Psoas muscle (tissue), 7 donors: ENCODE measurements at regions not wholly inside any gene's neighbourhood (a gene's known extent, or its start where the extent isn't known, plus 50 kb on each side); places are given as distances from the start of the nearest gene placed in this dataset.

Experiments used
- ATAC-seq, 4 donors: fragments of 200-7000 bp; cut with Tn5 transposase; one replicate each; pipeline ENCODE4 v1.9.1; 2020; ENCODE audit warnings: moderate library complexity in 3 of 4, mild to moderate bottlenecking in 2 of 4
- DNase-seq, 2 donors: peaks; one replicate each; pipeline ENCODE4 v3.0.0-alpha.2; 2020
- H3K27ac ChIP-seq: fragments of 200-600 bp; one replicate; pipeline ENCODE4 v1.8.0; 2022
- H3K27me3 ChIP-seq, 3 donors: fragments of 200-600 bp in 1 of 3; one replicate each; pipeline versions ENCODE4 v1.6.1 to v1.8.0; 2013 to 2022; ENCODE audit warnings: low read length in 2 of 3, mild to moderate bottlenecking in 2 of 3, moderate library complexity in 1 of 3; ENCODE audit not compliant: insufficient read depth in 3 of 3
- H3K36me3 ChIP-seq, 2 donors: fragments of 200-600 bp in 1 of 2; one replicate each; pipeline versions ENCODE4 v1.6.1 to v1.8.0; 2013 to 2022; ENCODE audit warnings: low read depth in 1 of 2, mild to moderate bottlenecking in 1 of 2, moderate library complexity in 1 of 2; ENCODE audit not compliant: insufficient read depth in 1 of 2
- H3K4me1 ChIP-seq: fragments of 200-600 bp; one replicate; pipeline ENCODE4 v1.8.0; 2022
- H3K4me3 ChIP-seq: fragments of 200-600 bp; one replicate; pipeline ENCODE4 v1.8.0; 2022; ENCODE audit warnings: mild to moderate bottlenecking
- H3K9me3 ChIP-seq: fragments of 200-600 bp; one replicate; pipeline ENCODE4 v1.8.0; 2022
- WGBS, 3 donors: extraction: QIAGEN DNeasy Blood & Tissue Kit; methylation state at CpG; one replicate each; pipeline versions ENCODE4 v1.1.6 to v1.1.7; 2013; 5-methylcytosine and 5-hydroxymethylcytosine counted together
- intact Hi-C, 2 donors: fragments of 100-400 bp; cut with DNase I; formaldehyde crosslinking; loops; one replicate each; pipeline versions ENCODE4 v1.11.0 to v1.14.2; 2022
- TF ChIP-seq, protein P1 (sequence below): fragments of 200-600 bp; IDR thresholded peaks from one replicate; pipeline ENCODE4 v1.8.0; 2022; ENCODE audit warnings: antibody characterized with exemption
- donor health status: healthy with polysubstance abuse.
- donor health status: DM: no; HTN: no; CAD: no; lungs with moderate emphysema.
- donor health status: Bipolar disorder and iron deficiency.
- donor health status: healthy.
- donor health status: DM: yes; HTN: yes; CAD: no.
- donor health status: DM: no; HTN: no; CAD: no.
- donor health status: DM: yes; HTN: yes; CAD: no.

DNA sequence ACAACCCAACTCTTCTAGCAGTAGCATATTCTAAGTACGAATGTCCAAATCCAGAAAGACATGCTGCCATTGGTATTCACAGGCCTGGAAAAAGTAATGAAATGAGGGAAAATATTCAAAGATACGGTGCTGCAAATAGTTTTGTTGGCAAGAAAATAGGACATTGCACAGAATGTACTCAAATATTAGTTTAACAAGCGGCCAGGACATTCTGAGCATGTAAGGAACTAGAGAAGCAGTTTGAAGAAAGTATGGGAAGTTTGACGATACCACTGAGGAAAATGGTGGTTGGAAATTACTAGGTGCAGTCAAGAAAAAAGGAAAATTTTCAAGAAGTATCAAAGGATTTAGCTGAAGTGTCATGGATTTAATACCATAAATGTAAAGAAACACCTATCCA is 468.0 kb upstream of the GRIN3A start:
- Histone ChIP-seq H3K27ac (no peak overlapping the region), H3K4me1 (no peaks in the 10 kb centered on the region), H3K36me3 (no peaks in the 10 kb centered on the region), H3K4me3 (no peak overlapping the region), H3K9me3 (no peaks in the 10 kb centered on the region), H3K27me3 (no peaks in the 10 kb centered on the region)
- TF ChIP-seq, protein P1, sequence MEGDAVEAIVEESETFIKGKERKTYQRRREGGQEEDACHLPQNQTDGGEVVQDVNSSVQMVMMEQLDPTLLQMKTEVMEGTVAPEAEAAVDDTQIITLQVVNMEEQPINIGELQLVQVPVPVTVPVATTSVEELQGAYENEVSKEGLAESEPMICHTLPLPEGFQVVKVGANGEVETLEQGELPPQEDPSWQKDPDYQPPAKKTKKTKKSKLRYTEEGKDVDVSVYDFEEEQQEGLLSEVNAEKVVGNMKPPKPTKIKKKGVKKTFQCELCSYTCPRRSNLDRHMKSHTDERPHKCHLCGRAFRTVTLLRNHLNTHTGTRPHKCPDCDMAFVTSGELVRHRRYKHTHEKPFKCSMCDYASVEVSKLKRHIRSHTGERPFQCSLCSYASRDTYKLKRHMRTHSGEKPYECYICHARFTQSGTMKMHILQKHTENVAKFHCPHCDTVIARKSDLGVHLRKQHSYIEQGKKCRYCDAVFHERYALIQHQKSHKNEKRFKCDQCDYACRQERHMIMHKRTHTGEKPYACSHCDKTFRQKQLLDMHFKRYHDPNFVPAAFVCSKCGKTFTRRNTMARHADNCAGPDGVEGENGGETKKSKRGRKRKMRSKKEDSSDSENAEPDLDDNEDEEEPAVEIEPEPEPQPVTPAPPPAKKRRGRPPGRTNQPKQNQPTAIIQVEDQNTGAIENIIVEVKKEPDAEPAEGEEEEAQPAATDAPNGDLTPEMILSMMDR: no peak
- intact Hi-C loops: no loop called here
- DNase-seq: no peak
- WGBS, 3 donors: 48 to 59% (median 50%) methylated on average over 4 of the region's 4 CpGs
- ATAC-seq: no peak

DNA sequence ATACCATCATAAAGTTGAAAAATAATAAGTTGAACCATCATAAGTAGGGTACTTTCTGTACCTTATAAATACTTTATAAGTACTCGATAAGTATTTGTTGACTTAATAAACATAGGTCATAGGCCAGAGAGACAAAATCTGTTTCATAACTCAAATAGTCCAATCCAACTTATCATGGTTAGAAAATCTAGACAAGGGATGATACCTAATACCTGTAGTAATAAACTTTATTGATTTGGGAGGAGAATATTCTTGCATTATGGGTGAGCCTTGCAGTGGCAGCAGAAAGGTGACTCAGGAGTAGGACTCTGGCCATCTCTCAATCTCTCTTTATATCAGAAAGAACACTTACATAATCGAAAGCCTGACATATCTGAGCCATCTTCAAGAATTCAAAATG is 466.8 kb upstream of the GRIN3A start:
- intact Hi-C loops: no loop called here
- 88 to 94% (median 91%) methylated on average over 2 of the region's 2 CpGs for WGBS, 3 donors
- no peak overlapping the region for H3K4me3 ChIP-seq

DNA sequence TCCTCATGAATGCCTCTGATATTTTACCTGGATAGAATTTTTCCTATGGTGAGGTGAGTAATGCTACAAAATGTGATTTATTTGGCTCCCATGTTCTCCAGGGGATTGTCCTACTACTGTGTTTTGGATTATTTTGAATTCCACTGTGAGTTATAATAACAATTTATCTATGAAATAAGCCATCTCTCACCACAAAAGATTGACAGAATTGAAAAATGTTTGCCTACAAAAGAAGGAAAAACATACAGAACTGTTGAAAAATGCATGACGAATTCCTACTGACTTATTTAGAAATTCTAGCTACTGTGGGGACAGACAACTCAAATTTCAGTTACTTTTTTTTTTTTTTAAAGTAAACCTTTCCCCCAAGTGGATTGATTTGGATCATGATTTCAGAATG is 463.7 kb upstream of the GRIN3A start:
- H3K4me3 ChIP-seq: no peak overlapping the region
- no peaks in the 10 kb centered on the region for H3K36me3 ChIP-seq
- H3K27me3 ChIP-seq: no peaks in the 10 kb centered on the region
- intact Hi-C loops: no loop called here
- ATAC-seq: no peak
- H3K4me1 ChIP-seq: no peaks in the 10 kb centered on the region
- no peak overlapping the region for H3K27ac ChIP-seq
- 16 to 20% (median 19%) methylated on average over 1 of the region's 1 CpG for WGBS, 3 donors
- TF ChIP-seq, protein P1: no peak
- no peaks in the 10 kb centered on the region for H3K9me3 ChIP-seq
- DNase-seq: no peak

More for the DNA sequence above, 466.8 kb upstream of the GRIN3A start:
- Histone ChIP-seq H3K9me3 (no peaks in the 10 kb centered on the region), H3K27ac (no peak overlapping the region), H3K27me3 (no peaks in the 10 kb centered on the region), H3K36me3 (no peaks in the 10 kb centered on the region), H3K4me1 (no peaks in the 10 kb centered on the region)
- no peak for DNase-seq
- ATAC-seq: no peak
- TF ChIP-seq, protein P1: no peak

DNA sequence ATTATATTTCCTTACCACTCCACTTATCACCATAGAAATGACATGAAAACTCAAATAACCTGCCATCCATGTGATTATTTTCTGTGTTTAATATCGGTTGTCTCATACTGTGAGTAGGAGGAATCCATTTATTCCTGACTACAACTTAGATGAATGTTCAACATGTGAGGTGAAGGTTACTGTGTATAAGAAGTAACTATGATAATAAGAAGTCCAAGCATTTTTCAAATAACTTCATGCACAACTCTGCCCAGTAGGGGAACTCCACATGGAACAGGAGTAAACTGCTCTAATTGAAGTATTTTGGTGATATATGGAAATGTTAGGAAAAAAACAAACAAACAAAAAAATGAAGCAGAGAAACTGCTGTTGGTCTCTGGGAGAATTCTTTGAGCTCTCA is 447.5 kb upstream of the GRIN3A start:
- intact Hi-C loops: no loop called here
- TF ChIP-seq, protein P1: no peak
- H3K4me3 ChIP-seq: no peak overlapping the region
- no peak for ATAC-seq
- H3K36me3 ChIP-seq: no peaks in the 10 kb centered on the region
- no peak for DNase-seq
- H3K27ac ChIP-seq: no peak overlapping the region
- no peaks in the 10 kb centered on the region for H3K9me3 ChIP-seq
- WGBS, 3 donors: 74 to 81% (median 81%) methylated on average over 1 of the region's 1 CpG
- H3K27me3 ChIP-seq: peaks cover 0 to 2% (median 0%) of the 10 kb centered on the region in 3 donors
- H3K4me1 ChIP-seq: no peaks in the 10 kb centered on the region

DNA sequence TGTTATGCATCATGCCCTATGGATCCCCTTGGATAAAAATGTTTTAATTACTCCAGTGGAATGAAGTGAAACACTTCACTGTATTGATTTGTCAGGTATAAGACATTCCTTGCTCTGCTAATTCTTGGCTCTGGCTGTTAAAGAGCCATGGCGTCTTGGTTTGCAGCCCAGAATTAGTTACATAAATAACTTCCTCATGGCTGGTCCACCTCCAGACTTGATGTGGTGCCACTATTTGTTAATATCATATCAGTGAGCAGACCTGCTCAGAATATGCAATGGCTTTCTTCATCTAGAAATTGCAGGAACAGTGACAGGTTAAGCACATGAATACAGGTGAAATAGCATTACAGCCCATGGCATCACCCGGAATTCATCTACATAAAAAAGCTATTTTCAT is 446.9 kb upstream of the GRIN3A start:
- H3K27ac ChIP-seq: no peak overlapping the region
- ATAC-seq: no peak
- TF ChIP-seq, protein P1: no peak
- no peak overlapping the region for H3K4me3 ChIP-seq
- H3K27me3 ChIP-seq: peaks cover 0 to 2% (median 0%) of the 10 kb centered on the region in 3 donors
- intact Hi-C loops: no loop called here
- 78 to 81% (median 80%) methylated on average over 2 of the region's 2 CpGs for WGBS, 3 donors
- H3K36me3 ChIP-seq: no peaks in the 10 kb centered on the region
- DNase-seq: no peak
- no peaks in the 10 kb centered on the region for H3K9me3 ChIP-seq
- no peaks in the 10 kb centered on the region for H3K4me1 ChIP-seq
